Liver (tissue), 3 donors: ENCODE measurements at regions not wholly inside any gene's neighbourhood (a gene's known extent, or its start where the extent isn't known, plus 50 kb on each side); places are given as distances from the start of the nearest gene placed in this dataset.

Experiments
- RAD21 ChIP-seq, 2 donors: IDR thresholded peaks; 2 replicates each; pipeline ENCODE4 v1.6.1; 2016; ENCODE audit warnings: antibody characterized with exemption in 2 of 2, mild to moderate bottlenecking in 2 of 2
- YY1 ChIP-seq: IDR thresholded peaks from 2 replicates; pipeline ENCODE4 v1.6.1; 2016; ENCODE audit warnings: antibody characterized with exemption, mild to moderate bottlenecking
- TF ChIP-seq, protein P1 (sequence below): IDR thresholded peaks from 2 replicates; pipeline ENCODE4 v1.6.1; 2016; ENCODE audit warnings: antibody characterized with exemption
- TF ChIP-seq, protein P2 (sequence below): IDR thresholded peaks from 2 replicates; pipeline ENCODE4 v1.6.1; 2016; ENCODE audit warnings: antibody characterized with exemption
- TF ChIP-seq, protein P3 (sequence below): fragments of 150-350 bp; IDR thresholded peaks from 2 replicates; pipeline ENCODE4 v1.5.1; 2017; ENCODE audit warnings: improper control_type of control experiment, low read depth, low read length; ENCODE audit not compliant: missing input control
- donor health status: healthy.
- donor health status: healthy.

DNA sequence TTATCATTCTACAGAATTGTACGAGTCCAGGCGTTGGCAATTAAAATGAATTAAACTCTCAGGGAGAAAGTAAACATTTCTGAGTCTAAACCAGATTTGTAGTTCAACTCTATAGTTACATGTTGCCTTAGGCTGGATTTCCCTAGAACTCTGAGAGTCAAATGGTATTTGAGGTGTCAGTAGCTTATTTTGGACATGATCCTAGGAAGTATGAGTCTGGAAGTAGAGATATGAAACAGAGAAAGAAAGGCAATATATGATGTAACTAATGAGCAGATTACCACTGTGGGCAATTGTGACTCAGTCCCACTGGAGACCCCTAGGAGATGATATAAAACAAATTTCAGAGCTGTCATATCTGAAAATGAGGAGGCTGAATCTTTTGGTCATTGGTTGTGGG, 199.1 kb upstream of the UBE2E3 start:
- TF ChIP-seq YY1 (no peak), RAD21 (IDR thresholded peaks at IDR 0.05) (no peak)
- TF ChIP-seq, protein P1, sequence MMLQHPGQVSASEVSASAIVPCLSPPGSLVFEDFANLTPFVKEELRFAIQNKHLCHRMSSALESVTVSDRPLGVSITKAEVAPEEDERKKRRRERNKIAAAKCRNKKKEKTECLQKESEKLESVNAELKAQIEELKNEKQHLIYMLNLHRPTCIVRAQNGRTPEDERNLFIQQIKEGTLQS: no peak
- TF ChIP-seq, protein P2, sequence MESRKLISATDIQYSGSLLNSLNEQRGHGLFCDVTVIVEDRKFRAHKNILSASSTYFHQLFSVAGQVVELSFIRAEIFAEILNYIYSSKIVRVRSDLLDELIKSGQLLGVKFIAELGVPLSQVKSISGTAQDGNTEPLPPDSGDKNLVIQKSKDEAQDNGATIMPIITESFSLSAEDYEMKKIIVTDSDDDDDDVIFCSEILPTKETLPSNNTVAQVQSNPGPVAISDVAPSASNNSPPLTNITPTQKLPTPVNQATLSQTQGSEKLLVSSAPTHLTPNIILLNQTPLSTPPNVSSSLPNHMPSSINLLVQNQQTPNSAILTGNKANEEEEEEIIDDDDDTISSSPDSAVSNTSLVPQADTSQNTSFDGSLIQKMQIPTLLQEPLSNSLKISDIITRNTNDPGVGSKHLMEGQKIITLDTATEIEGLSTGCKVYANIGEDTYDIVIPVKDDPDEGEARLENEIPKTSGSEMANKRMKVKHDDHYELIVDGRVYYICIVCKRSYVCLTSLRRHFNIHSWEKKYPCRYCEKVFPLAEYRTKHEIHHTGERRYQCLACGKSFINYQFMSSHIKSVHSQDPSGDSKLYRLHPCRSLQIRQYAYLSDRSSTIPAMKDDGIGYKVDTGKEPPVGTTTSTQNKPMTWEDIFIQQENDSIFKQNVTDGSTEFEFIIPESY: no peak
- TF ChIP-seq, protein P3, sequence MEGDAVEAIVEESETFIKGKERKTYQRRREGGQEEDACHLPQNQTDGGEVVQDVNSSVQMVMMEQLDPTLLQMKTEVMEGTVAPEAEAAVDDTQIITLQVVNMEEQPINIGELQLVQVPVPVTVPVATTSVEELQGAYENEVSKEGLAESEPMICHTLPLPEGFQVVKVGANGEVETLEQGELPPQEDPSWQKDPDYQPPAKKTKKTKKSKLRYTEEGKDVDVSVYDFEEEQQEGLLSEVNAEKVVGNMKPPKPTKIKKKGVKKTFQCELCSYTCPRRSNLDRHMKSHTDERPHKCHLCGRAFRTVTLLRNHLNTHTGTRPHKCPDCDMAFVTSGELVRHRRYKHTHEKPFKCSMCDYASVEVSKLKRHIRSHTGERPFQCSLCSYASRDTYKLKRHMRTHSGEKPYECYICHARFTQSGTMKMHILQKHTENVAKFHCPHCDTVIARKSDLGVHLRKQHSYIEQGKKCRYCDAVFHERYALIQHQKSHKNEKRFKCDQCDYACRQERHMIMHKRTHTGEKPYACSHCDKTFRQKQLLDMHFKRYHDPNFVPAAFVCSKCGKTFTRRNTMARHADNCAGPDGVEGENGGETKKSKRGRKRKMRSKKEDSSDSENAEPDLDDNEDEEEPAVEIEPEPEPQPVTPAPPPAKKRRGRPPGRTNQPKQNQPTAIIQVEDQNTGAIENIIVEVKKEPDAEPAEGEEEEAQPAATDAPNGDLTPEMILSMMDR: no peak
